ENCODE measurements at regions not wholly inside any gene's neighbourhood (a gene's known extent, or its start where the extent isn't known, plus 50 kb on each side); places are given as distances from the start of the nearest gene placed in this dataset.

DNA sequence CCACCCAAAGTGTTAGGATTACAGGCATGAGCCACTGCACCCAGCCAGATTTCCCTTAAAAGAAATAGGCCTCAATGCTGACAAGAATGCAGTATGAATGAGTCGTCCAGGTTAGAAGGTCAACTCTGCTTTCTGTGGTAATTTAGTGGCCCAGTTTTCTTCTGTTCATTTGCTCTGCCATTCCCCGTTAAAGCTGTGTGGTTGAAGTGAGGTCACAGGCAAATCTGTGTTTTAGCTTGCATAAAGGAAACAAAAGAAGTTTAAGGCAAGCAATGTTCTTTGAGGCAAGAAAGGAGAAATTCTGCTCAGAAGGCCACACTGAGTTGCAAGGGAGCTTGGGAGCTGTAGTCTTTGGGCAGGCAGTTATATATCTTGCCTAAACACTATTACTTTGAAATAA is 176.8 kb downstream of the LARP7 start:
- Mint-ChIP-seq H3K36me3 (ENCODE audit: low read depth) (peaks cover 61% of the 10 kb centered on the region), H3K9me3 (no peaks in the 10 kb centered on the region), H3K4me1 (peaks cover 11% of the 10 kb centered on the region), H3K27me3 (ENCODE audit: insufficient read depth) (no peaks in the 10 kb centered on the region), H3K4me3 (no peak overlapping the region), H3K27ac (no peak overlapping the region)
- DNase-seq, result no peak
- Histone ChIP-seq H3K36me3 (ENCODE audit: control insufficient read depth, insufficient read depth, low read length) (peaks cover 27% of the 10 kb centered on the region), H3K9ac (ENCODE audit: extremely low read depth, low read length, poor library complexity, severe bottlenecking) (no peak overlapping the region), H3K9me3 (ENCODE audit: control insufficient read depth, low read length) (no peaks in the 10 kb centered on the region), H3K4me3 (ENCODE audit: low read length) (no peak overlapping the region), H3K27me3 (ENCODE audit: control insufficient read depth, insufficient read depth, low read length, poor library complexity, severe bottlenecking) (no peaks in the 10 kb centered on the region), H3K27ac (ENCODE audit: low read depth, low read length) (no peak overlapping the region), H3K4me1 (ENCODE audit: control insufficient read depth, insufficient read depth, low read length) (no peaks in the 10 kb centered on the region)
- TF ChIP-seq, protein P1, sequence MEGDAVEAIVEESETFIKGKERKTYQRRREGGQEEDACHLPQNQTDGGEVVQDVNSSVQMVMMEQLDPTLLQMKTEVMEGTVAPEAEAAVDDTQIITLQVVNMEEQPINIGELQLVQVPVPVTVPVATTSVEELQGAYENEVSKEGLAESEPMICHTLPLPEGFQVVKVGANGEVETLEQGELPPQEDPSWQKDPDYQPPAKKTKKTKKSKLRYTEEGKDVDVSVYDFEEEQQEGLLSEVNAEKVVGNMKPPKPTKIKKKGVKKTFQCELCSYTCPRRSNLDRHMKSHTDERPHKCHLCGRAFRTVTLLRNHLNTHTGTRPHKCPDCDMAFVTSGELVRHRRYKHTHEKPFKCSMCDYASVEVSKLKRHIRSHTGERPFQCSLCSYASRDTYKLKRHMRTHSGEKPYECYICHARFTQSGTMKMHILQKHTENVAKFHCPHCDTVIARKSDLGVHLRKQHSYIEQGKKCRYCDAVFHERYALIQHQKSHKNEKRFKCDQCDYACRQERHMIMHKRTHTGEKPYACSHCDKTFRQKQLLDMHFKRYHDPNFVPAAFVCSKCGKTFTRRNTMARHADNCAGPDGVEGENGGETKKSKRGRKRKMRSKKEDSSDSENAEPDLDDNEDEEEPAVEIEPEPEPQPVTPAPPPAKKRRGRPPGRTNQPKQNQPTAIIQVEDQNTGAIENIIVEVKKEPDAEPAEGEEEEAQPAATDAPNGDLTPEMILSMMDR (conservative IDR thresholded peaks at IDR 0.05), result no peak
- WGBS, 2 experiments (ENCODE audit: insufficient coverage in 1 of 2, insufficient read length in 1 of 2), result 91 to 100% methylated on average over 1 to 2 of the region's 2 CpGs

DNA sequence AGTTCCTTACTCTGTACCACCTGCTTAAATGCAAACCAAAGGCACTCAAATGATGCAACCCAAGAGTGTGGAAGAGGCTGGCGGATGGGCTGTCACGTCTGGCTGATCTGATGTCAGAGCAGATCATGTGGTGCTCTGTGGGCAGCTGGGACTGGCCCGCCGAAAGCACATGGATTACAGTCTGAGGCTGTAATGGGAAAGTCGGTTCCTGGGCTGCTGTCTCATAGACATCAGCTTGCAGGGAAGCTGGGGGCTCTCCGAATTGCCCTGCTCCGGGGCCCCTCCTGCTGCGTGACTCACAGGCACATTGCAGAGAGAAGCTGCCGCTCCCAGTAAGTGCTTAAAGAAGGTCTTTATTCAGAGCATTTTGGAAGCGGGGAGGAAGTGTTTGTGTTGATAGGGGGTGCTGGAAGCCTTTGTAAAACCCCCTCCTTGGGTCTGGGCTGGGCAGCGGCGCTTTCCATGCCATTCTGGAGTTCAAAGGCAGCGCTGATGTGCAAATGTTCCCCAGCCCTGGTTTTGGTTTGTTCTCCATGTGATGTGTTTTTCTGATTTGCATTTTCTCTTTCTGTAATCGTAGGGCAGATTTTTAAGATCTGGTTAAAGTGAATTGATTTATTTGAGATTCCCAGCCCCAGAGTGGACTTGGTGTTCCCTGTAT is 181.1 kb downstream of the LARP7 start:
- Histone ChIP-seq H3K36me3 (ENCODE audit: control insufficient read depth, insufficient read depth, low read length) (peaks cover 27% of the 10 kb centered on the region), H3K27me3 (ENCODE audit: control insufficient read depth, insufficient read depth, low read length, poor library complexity, severe bottlenecking) (no peaks in the 10 kb centered on the region), H3K4me1 (ENCODE audit: control insufficient read depth, insufficient read depth, low read length) (no peaks in the 10 kb centered on the region), H3K27ac (ENCODE audit: low read depth, low read length) (peak overlapping the region; percentile 82), H3K4me3 (ENCODE audit: low read length) (peak overlapping the region; percentile 68), H3K9me3 (ENCODE audit: control insufficient read depth, low read length) (no peaks in the 10 kb centered on the region), H3K9ac (ENCODE audit: extremely low read depth, low read length, poor library complexity, severe bottlenecking) (peak overlapping the region; percentile 38)
- Mint-ChIP-seq H3K36me3 (ENCODE audit: low read depth) (peaks cover 60% of the 10 kb centered on the region), H3K9me3 (no peaks in the 10 kb centered on the region), H3K4me3 (peak overlapping the region; percentile 31), H3K27me3 (ENCODE audit: insufficient read depth) (no peaks in the 10 kb centered on the region), H3K4me1 (peaks cover 15% of the 10 kb centered on the region), H3K27ac (peak overlapping the region; percentile 71)
- DNase-seq, result peak; percentile 93
- WGBS, 2 experiments (ENCODE audit: insufficient coverage in 1 of 2, insufficient read length in 1 of 2), result 12 to 24% methylated on average over 9 to 14 of the region's 14 CpGs
- TF ChIP-seq, protein P1 (conservative IDR thresholded peaks at IDR 0.05), result no peak

GRCh38 chr4:112818594-112818965 is 181.6 kb downstream of the LARP7 start:
- Histone ChIP-seq H3K36me3 (ENCODE audit: control insufficient read depth, insufficient read depth, low read length) (peaks cover 27% of the 10 kb centered on the region), H3K9me3 (ENCODE audit: control insufficient read depth, low read length) (no peaks in the 10 kb centered on the region), H3K9ac (ENCODE audit: extremely low read depth, low read length, poor library complexity, severe bottlenecking) (peak overlapping the region; percentile 38), H3K4me1 (ENCODE audit: control insufficient read depth, insufficient read depth, low read length) (no peaks in the 10 kb centered on the region), H3K27ac (ENCODE audit: low read depth, low read length) (peak overlapping the region; percentile 82), H3K4me3 (ENCODE audit: low read length) (peak overlapping the region; percentile 68), H3K27me3 (ENCODE audit: control insufficient read depth, insufficient read depth, low read length, poor library complexity, severe bottlenecking) (no peaks in the 10 kb centered on the region)
- Mint-ChIP-seq H3K4me3 (no peak overlapping the region), H3K27me3 (ENCODE audit: insufficient read depth) (no peaks in the 10 kb centered on the region), H3K27ac (peak overlapping the region; percentile 71), H3K9me3 (no peaks in the 10 kb centered on the region), H3K36me3 (ENCODE audit: low read depth) (peaks cover 62% of the 10 kb centered on the region), H3K4me1 (peaks cover 15% of the 10 kb centered on the region)
- TF ChIP-seq, protein P1 (conservative IDR thresholded peaks at IDR 0.05), result no peak
- WGBS, 2 experiments (ENCODE audit: insufficient coverage in 1 of 2, insufficient read length in 1 of 2), result 80 to 86% methylated on average over 1 to 2 of the region's 3 CpGs
- no peak for DNase-seq

Data from endodermal cell (in vitro differentiated cells).